ENCODE measurements at regions not wholly inside any gene's neighbourhood (a gene's known extent, or its start where the extent isn't known, plus 50 kb on each side); places are given as distances from the start of the nearest gene placed in this dataset.

- no peak for DNase-seq
Observed at GRCh38 chr12:92457458-92458180, 245.2 kb upstream of the PLEKHG7 start.

DNA sequence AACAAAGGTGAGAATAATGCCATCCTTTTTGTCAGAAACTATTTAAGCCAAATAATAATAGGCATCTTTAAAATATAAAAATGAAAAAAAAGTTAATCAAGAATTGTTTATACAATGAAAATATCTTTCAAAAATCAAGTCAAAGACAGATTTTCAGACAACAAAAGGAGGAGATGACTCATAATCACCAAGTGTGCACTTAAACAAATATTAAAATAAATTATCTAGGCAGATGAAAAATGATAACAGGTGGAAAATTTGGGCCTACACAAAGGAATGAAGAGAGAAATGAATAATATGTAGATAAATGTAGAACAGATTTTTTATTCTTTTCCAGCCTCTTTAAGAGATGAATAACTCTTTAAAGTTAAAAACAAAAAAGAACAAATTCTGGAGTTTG, 250.0 kb upstream of the PLEKHG7 start:
- DNase-seq: no peak

GRCh38 chr12:92446083-92446460, 256.7 kb upstream of the PLEKHG7 start:
- no peak for DNase-seq

DNA sequence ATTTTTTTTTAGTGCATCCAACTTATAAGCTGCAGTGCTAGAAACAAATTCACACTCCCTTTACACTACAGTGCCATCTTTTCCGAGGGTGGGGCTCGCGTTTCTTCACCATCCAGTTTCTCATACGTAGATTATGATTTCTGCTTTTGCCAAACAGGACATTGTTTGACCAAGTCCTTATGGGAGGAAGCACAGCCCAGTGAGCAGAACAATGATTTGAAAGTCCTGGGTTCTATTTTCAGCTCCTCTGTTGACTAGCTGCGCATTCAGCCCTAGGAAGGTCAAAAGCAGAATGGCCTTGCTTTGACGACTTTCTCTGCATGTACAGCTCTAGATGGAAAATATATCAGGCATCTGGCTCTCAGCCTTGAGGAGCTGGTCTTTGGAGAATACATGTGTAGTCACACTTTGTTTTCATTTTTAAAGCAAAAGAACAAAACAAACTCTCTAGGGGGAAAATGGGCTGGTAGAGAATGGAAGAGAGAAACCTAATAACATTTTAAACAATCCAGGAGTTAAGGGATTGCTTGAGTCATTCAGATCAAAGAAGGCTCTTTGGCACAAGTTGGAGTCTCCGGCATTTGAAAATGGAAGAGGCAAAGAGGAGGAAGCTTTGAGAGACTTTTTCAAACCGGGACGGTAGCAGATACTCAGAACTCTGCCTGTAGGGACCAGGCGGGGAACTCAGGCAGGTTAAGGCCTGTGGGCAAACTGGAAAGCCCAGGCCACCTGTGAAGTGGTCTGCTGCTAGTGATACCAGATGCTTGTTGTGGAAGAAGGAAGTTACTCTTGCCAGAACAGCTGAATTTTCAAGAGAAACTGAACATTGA, 257.3 kb upstream of the PLEKHG7 start:
- no peak for DNase-seq

- no peak for DNase-seq
Observed at GRCh38 chr12:92444763-92445162, 258.0 kb upstream of the PLEKHG7 start.

DNA sequence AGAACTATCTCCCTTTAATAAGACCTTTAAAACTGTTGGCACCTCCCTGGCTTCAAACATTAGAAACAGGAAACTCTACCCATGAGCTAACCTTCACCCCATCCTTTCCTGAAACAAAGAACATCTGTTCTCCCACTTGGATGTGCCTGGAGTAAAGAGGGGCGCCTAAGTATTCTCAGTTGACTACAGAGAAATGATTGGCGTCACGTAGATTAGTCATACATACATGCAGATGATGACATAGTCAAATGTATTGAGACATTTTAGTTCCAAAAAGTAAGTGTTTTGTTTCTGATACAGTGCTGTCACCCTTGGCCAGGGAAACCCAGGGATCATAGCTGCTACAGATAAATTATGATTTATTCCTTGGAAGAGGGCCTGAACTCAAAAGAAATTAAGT, 260.0 kb upstream of the PLEKHG7 start:
- DNase-seq: no peak

GRCh38 chr12:92440072-92440471, 262.7 kb upstream of the PLEKHG7 start:
- no peak for DNase-seq

GRCh38 chr12:92439420-92439805, 263.4 kb upstream of the PLEKHG7 start:
- DNase-seq: no peak

- no peak for DNase-seq
Observed at GRCh38 chr12:92438641-92439419, 264.0 kb upstream of the PLEKHG7 start.

GRCh38 chr12:92437452-92437851, 265.3 kb upstream of the PLEKHG7 start:
- no peak for DNase-seq

- DNase-seq: no peak
Observed at GRCh38 chr12:92436856-92437255, 265.9 kb upstream of the PLEKHG7 start.

DNA sequence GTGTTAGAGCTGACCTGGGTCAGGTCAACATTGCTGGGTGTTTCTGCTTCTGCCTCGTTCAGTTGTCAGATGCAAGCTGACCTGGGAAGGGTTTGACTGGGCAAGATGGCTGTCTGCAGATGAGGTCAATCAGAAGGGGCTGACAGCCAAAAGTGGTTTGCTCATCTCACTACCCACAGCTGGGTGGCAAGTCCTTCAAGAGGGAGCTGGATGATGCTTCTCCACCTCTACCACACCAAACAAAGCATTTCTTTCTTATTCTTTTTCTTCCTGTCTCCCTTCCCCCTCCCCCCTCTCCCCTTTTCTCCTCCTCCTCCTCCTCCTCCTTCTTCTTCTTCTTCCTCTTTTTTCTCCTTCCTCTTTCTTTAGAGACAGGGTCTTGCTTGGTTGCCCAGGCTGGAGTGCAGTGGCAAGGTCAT, 268.2 kb upstream of the PLEKHG7 start:
- DNase-seq: no peak

GRCh38 chr12:92432724-92433441, 269.9 kb upstream of the PLEKHG7 start:
- DNase-seq: no peak

- DNase-seq: no peak
Observed at GRCh38 chr12:92431146-92431545, 271.6 kb upstream of the PLEKHG7 start.

DNA sequence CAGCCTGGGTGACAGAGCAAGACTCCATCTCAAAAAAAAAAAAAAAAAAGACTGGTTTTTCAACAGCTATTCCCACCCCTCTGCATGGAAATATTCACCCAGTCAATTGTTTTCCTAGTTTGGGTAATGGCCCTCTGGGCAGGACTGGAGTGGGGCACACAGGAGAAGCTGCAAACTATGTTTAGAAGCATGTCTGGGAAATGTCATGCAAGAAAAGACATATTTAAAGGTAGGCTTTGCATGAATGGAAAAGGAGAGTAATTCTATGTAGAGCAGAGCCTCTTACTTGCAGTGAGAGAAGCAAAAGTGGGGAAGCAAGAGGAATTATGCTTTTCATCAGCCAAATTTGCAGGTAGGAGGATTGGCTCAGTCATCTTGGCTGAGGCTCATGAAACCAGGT, 276.5 kb upstream of the PLEKHG7 start:
- no peak for DNase-seq

GRCh38 chr12:92425165-92425564, 277.6 kb upstream of the PLEKHG7 start:
- no peak for DNase-seq

- no peak for DNase-seq
Observed at GRCh38 chr12:92424338-92424737, 278.5 kb upstream of the PLEKHG7 start.

DNA sequence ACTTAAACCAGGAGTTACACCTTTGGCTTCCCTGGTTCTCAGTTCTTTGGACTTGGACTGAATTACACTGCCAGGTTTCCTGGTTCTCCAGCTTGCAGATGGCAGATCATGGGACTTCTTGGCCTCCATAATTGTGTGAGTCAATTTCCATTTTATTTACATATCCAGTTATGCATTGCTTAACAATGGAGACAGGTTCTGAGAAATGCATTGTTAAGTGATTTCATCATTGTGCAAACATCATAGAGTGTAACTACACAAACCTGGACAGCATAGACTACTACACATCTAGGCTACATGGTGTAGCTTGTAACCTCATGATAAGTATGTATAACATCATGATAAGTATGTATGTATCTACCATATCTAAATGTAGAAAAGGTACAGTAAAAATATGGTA, 276.1 kb upstream of the BTG1 start:
- no peak for DNase-seq

- no peak for DNase-seq
Observed at GRCh38 chr12:92421042-92421441, 275.4 kb upstream of the BTG1 start.

GRCh38 chr12:92419201-92419600, 273.6 kb upstream of the BTG1 start:
- DNase-seq: no peak

DNA sequence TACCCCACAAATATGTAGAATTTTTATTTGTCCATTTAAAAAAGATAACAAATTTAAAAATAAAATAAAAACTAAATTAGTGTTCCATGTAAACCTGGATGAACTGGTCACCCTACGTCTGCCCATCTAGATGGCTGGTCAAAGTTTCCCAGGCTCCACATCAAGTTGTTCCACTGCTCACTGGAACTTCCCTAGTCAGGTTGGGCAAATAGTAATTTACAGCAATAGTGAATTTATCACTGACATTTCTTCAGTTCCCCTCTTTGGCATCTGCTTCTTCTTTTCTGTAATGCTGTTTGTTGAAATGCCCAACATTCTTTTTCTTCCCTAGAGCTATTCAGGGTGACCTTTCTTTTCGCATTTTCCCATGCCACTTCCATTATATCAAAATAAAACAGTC, 272.7 kb upstream of the BTG1 start:
- DNase-seq: no peak

DNA sequence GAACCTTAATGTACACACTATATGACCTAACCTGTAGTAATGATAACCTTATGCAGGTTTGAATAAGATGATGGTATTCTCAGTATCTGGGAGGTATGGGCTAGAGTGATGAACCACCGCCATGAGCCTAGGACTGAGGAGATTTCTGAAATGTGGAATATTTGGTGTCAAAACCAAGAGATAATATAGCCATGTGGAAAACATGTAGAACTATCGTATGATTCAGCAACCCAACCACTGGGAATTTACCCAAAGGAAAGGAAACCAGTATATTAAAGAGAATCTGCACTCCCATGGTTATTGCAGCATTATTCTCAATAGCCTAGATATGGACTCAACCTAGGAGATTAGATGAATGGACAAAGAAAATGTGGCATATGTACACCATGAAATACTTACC, 271.7 kb upstream of the BTG1 start:
- DNase-seq: no peak

GRCh38 chr12:92416385-92416812, 270.8 kb upstream of the BTG1 start:
- no peak for DNase-seq

All from left hindlimb (tissue), 1 donor.